ENCODE measurements at regions not wholly inside any gene's neighbourhood (a gene's known extent, or its start where the extent isn't known, plus 50 kb on each side); places are given as distances from the start of the nearest gene placed in this dataset.

DNA sequence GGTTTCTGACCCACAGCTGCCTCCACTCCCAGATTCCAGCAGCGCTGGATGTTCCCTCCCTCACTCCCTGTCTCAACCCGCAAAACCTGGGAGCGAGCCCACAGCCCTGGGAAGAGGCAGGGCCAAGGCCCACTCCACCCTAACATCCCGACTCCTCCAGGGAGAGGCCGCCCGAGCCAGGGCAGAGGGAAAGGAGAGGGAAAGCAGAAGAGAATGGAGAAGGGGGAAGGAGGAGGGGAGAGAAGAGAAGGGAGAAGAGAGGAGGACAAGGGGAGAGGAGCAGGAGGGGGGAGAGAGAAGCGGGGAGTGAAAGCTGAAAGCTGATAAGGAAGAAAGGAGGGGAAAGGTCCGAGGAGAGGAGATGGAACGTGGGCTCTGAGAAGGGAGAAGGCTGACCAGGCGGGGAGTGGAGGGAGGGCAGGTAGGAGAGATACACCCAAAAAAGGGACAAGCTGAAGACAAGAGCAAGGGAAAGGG lies 120.2 kb upstream of the PJA1 start:
- TF ChIP-seq POLR2AphosphoS5 (IDR thresholded peaks at IDR 0.05; ENCODE audit: low read depth, low read length) (no peak), POLR2A (IDR thresholded peaks at IDR 0.05; ENCODE audit: low read depth, low read length) (no peak)
